Right lobe of liver (tissue), 6 donors: ENCODE measurements at regions not wholly inside any gene's neighbourhood (a gene's known extent, or its start where the extent isn't known, plus 50 kb on each side); places are given as distances from the start of the nearest gene placed in this dataset.

Source experiments
- ATAC-seq, 4 donors: fragments of 200-7000 bp; cut with Tn5 transposase; one replicate each; pipeline ENCODE4 v1.9.1; 2020; ENCODE audit warnings: mild to moderate bottlenecking in 4 of 4, moderate library complexity in 4 of 4
- DNase-seq, 3 donors: peaks; one replicate each; pipeline ENCODE4 v3.0.0-alpha.2; 2020
- H3K27ac ChIP-seq, 3 donors: fragments of 200-600 bp; one replicate each; pipeline ENCODE4 v1.8.0; 2022
- H3K27me3 ChIP-seq, 2 donors: fragments of 200-600 bp; one replicate each; pipeline ENCODE4 v1.8.0; 2022
- H3K36me3 ChIP-seq, 4 donors: fragments of 200-600 bp; sonication (generic) in 1 of 4; one replicate each; pipeline versions ENCODE4 v1.5.1 to v1.8.0; 2017 to 2022; ENCODE audit warnings: control low read depth in 1 of 4
- H3K4me1 ChIP-seq, 4 donors: fragments of 200-600 bp; sonication (generic) in 1 of 4; one replicate each; pipeline versions ENCODE4 v1.5.1 to v1.8.0; 2017 to 2022; ENCODE audit warnings: control low read depth in 1 of 4
- H3K4me3 ChIP-seq, 3 donors: fragments of 200-600 bp; one replicate each; pipeline ENCODE4 v1.8.0; 2022
- H3K9me3 ChIP-seq, 4 donors: fragments of 200-600 bp; sonication (generic) in 1 of 4; one replicate each; pipeline versions ENCODE4 v1.5.1 to v1.8.0; 2017 to 2022; ENCODE audit warnings: control low read depth in 1 of 4
- CTCF ChIP-seq, 4 donors: fragments of 200-600 bp in 3 of 4; fragments of 450-650 bp in 1 of 4; IDR thresholded peaks; one replicate each; pipeline versions ENCODE4 v1.5.1 to v1.8.0; 2016 to 2022; ENCODE audit warnings: antibody characterized with exemption in 4 of 4, mild to moderate bottlenecking in 2 of 4
- POLR2A ChIP-seq: fragments of 450-650 bp; IDR thresholded peaks from one replicate; pipeline ENCODE4 v1.6.1; 2017; ENCODE audit warnings: antibody characterized with exemption, mild to moderate bottlenecking
- WGBS: methylation state at CpG from one replicate; pipeline ENCODE4 v1.1.6; 2018; ENCODE audit warnings: low coverage, low lambda C conversion rate; ENCODE audit not compliant: insufficient coverage; ENCODE audit errors: missing lambda C conversion rate; 5-methylcytosine and 5-hydroxymethylcytosine counted together
- intact Hi-C, 2 donors: fragments of 100-400 bp; cut with DNase I; formaldehyde crosslinking; loops; one replicate each; pipeline versions ENCODE4 v1.11.2 to v1.14.1; 2022
- donor health status: DM: no; HTN: yes; CAD: no.
- donor health status: DM: no; HTN: no; CAD: no.
- donor health status: DM: no; HTN: no; CAD: no.
- donor health status: DM: no; HTN: yes; CAD: no.
- donor health status: DM: no; HTN: yes; CAD: no.

DNA sequence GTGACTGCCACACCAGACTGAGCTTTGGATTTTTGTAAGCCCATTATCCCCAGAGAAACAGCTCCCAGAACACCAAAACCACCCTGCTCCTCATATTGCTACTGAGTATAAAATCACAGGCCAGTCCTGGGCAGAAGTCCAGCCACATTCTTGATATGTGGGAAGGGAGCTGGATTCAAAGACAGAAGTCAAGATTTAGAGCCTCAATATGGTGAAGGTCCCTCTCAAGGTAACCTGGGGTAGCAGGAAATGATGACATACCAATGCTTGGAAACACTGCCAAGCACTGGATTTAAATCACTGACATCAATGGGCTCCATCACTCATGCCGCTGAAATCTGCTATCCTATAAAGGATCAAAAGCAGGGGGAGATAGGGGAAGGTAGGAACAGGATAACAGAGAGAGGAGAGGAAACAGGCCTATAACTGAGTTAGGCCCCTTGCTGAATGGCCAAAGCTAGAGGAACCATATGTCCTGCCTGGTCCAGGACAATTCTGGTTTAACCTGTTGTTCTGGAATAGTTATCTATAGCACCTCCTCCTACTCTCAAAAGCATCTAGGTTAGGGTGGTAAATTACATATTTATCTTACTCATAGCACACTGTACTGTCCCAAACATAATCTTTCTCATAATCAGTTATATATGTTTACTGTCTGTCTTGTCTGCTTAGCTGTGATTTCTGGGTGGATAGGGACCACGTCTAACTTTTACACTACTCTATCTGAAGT is 83.7 kb upstream of the NHS start:
- TF ChIP-seq POLR2A (no peak), CTCF (IDR thresholded peaks at IDR 0.05) (no peak)
- ATAC-seq (no peak), DNase-seq (no peak)
- H3K27me3 ChIP-seq, result no peaks in the 10 kb centered on the region
- intact Hi-C loops, result no loop called here
- H3K4me1 ChIP-seq, result no peaks in the 10 kb centered on the region
- H3K9me3 ChIP-seq, result no peaks in the 10 kb centered on the region
- no peak overlapping the region for H3K4me3 ChIP-seq
- no peaks in the 10 kb centered on the region for H3K36me3 ChIP-seq
- 55% methylated on average over 2 of the region's 2 CpGs for whole genome bisulfite sequencing
- no peak overlapping the region for H3K27ac ChIP-seq

DNA sequence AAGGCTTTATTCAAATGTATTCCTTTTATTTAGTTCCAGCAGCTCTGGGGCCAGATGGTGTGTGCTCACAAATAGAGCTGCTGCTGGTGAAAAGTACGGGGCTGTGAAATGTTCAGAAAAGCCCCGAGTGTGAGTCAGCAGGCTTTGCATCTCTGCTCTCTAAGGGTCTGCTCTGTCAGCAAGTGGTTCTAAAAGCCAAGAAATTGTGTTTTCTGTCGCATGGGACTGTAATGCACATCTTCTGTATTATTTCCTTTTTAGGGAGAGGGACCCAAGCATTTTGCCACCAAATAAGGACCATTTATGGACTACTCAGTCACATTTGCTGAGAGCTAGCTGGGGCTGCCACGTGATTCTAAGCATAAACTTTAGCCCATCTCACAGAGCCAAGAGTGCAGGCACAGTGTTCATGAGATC is 82.9 kb upstream of the NHS start:
- DNase-seq (no peak), ATAC-seq (peak in 2 of 4 donors; percentile 30 to 56)
- WGBS, result 39% methylated on average over 4 of the region's 4 CpGs
- no peak overlapping the region for H3K4me3 ChIP-seq
- no peaks in the 10 kb centered on the region for H3K36me3 ChIP-seq
- intact Hi-C loops, result no loop called here
- H3K27me3 ChIP-seq, result no peaks in the 10 kb centered on the region
- TF ChIP-seq POLR2A, result no peak
- TF ChIP-seq CTCF (IDR thresholded peaks at IDR 0.05), result no peak
- H3K4me1 ChIP-seq, result no peaks in the 10 kb centered on the region
- H3K27ac ChIP-seq, result no peak overlapping the region
- no peaks in the 10 kb centered on the region for H3K9me3 ChIP-seq

DNA sequence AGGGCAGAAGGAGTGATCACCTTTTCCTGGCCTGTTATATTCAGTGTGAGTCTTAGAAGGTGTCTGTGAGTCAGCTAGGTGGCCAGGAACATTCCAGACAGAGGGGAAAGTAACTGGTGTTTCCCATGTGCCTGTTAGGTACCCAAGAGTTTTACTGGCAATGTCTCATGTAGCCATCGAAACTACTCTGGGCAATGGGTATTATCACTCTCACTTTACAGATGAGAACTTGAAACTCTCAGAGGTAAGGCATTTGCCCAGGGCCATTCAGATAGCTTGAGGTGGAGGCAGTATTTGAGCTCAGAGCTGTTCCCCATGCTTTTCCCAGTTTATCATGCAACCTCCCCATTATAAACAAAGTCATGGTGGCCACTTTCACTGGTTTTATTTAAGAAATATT is 80.4 kb upstream of the NHS start:
- Histone ChIP-seq H3K27me3 (no peaks in the 10 kb centered on the region), H3K36me3 (no peaks in the 10 kb centered on the region), H3K4me1 (no peaks in the 10 kb centered on the region), H3K4me3 (no peak overlapping the region), H3K9me3 (no peaks in the 10 kb centered on the region), H3K27ac (no peak overlapping the region)
- ATAC-seq, result no peak
- intact Hi-C loops, result no loop called here
- DNase-seq, result no peak
- WGBS, result 60% methylated on average over 1 of the region's 1 CpG
- no peak for TF ChIP-seq POLR2A
- TF ChIP-seq CTCF (IDR thresholded peaks at IDR 0.05), result no peak

DNA sequence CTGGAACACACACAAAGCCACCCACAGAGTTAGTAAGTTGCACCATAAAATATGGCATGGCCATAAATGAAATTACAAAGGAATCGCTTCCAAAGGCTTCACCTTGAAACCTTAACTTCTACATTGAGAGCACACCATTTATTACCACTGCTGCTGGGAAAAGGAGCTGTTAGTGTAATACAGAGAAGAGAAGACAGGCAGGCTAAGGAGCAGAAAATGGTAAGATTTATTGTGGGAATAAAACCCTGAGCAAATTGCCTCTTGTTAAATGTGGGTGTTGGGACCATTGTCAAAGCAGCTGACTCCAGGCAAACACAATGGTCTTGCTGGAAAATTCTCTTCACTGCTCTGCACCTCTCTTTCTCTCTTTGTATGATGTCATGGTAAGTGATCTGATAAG is 79.2 kb upstream of the NHS start:
- no peak for ATAC-seq
- DNase-seq, result no peak
- no peak overlapping the region for H3K4me3 ChIP-seq

More for the DNA sequence above, 79.2 kb upstream of the NHS start:
- H3K36me3 ChIP-seq, result no peaks in the 10 kb centered on the region
- H3K27me3 ChIP-seq, result no peaks in the 10 kb centered on the region
- intact Hi-C loops, result no loop called here
- 56% methylated on average over 1 of the region's 1 CpG for whole genome bisulfite sequencing
- TF ChIP-seq CTCF (IDR thresholded peaks at IDR 0.05) (no peak), POLR2A (no peak)
- H3K4me1 ChIP-seq, result no peaks in the 10 kb centered on the region
- H3K9me3 ChIP-seq, result no peaks in the 10 kb centered on the region
- H3K27ac ChIP-seq, result no peak overlapping the region
